Coronary artery (tissue), 2 donors: ENCODE measurements at regions not wholly inside any gene's neighbourhood (a gene's known extent, or its start where the extent isn't known, plus 50 kb on each side); places are given as distances from the start of the nearest gene placed in this dataset.

Source experiments
- DNase-seq: peaks from one replicate; pipeline ENCODE4 v3.0.0-alpha.2; 2017; ENCODE audit warnings: low spot score
- H3K27ac ChIP-seq, 2 donors: fragments of 200-600 bp; sonication (generic); one replicate each; pipeline ENCODE4 v1.5.1; 2016 to 2019
- H3K4me3 ChIP-seq: fragments of 200-600 bp; sonication (generic); 2 replicates; pipeline ENCODE4 v1.5.1; 2016; ENCODE audit warnings: mild to moderate bottlenecking, moderate library complexity
- TF ChIP-seq, protein P1 (sequence below): fragments of 200-600 bp; sonication (generic); IDR thresholded peaks from one replicate; pipeline ENCODE4 v1.5.1; 2019; ENCODE audit warnings: antibody characterized with exemption

DNA sequence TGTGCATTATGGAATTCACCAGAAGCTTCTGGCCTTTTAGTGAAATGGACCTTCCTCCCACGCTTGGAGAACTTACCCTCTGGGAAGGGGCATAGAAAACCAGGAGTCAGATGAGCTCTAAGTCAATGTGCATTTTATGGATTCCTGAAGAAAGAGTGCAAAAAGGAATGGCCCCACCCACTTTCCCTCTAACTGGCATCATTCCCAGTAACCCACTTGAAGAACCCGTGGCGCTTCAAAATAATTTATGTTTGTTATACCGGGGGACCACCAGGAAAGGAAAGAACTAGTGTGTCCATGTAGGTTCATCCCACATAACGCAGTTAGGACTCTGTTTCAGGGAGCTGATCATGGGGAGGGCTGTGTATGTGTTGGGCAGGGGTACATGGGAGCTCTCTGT is 1153.4 kb downstream of the TMEM121 start:
- DNase-seq = no peak
- H3K4me3 ChIP-seq = no peak overlapping the region
- TF ChIP-seq, protein P1, sequence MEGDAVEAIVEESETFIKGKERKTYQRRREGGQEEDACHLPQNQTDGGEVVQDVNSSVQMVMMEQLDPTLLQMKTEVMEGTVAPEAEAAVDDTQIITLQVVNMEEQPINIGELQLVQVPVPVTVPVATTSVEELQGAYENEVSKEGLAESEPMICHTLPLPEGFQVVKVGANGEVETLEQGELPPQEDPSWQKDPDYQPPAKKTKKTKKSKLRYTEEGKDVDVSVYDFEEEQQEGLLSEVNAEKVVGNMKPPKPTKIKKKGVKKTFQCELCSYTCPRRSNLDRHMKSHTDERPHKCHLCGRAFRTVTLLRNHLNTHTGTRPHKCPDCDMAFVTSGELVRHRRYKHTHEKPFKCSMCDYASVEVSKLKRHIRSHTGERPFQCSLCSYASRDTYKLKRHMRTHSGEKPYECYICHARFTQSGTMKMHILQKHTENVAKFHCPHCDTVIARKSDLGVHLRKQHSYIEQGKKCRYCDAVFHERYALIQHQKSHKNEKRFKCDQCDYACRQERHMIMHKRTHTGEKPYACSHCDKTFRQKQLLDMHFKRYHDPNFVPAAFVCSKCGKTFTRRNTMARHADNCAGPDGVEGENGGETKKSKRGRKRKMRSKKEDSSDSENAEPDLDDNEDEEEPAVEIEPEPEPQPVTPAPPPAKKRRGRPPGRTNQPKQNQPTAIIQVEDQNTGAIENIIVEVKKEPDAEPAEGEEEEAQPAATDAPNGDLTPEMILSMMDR = no peak
- no peak overlapping the region for H3K27ac ChIP-seq

DNA sequence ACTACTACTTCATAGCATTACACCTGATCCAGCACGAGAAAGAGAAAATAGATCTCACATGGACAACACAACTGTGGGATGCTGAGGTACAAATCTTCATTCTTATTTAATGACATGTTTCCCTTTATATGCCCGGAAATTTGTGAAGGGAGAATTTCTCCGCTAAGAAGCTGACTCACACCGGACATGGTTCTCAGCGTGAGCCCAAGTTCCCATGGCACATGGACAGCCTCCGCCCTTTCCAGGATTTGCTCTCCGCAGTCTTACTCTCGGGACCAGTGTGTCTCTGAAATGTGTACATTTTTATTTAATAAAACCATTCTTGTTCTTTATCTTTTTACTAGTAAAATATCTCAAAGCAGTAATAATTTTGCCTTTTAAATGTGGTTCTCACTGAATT is 1154.8 kb downstream of the TMEM121 start:
- Histone ChIP-seq H3K27ac (no peak overlapping the region), H3K4me3 (no peak overlapping the region)
- TF ChIP-seq, protein P1 = no peak
- no peak for DNase-seq

DNA sequence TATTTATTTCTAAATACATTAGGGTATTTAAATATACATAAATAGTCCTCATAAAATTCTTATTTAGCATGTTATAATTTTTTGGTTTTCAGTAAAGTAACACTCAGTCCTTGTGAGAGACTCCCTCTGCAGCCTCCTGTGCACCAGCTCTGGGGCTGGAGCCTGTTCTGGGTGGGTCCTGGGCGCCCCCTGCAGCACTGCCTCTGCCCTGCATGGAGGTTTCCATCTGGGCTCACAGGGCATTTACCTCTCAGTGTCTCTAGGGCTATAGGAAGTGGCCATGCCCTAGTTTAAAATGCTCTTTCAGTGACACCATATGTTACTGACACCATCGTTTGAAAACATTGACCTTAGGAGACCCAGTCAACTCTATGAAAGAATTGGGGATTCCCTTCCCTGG is 1155.2 kb downstream of the TMEM121 start:
- DNase-seq = no peak
- Histone ChIP-seq H3K27ac (no peak overlapping the region), H3K4me3 (no peak overlapping the region)
- TF ChIP-seq, protein P1 = no peak

DNA sequence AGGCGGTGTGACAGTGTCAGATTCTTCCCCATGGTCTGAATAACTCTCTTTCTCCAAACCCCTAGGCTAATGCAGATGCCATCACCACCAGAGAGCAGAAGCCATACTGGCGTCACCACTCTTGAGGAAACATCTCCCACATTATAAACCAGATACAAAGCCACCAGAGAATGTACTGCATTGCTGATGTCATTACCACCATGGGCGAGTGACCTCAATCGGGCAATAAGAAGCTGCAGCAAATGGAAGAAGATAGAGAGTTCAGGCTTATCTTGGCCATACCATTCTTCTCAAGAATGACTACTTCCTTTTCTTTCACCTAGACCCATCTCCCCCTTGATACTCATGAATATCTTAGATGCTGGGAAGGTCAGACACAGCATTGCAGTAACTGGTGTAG is 1157.2 kb downstream of the TMEM121 start:
- Histone ChIP-seq H3K4me3 (no peak overlapping the region), H3K27ac (no peak overlapping the region)

DNA sequence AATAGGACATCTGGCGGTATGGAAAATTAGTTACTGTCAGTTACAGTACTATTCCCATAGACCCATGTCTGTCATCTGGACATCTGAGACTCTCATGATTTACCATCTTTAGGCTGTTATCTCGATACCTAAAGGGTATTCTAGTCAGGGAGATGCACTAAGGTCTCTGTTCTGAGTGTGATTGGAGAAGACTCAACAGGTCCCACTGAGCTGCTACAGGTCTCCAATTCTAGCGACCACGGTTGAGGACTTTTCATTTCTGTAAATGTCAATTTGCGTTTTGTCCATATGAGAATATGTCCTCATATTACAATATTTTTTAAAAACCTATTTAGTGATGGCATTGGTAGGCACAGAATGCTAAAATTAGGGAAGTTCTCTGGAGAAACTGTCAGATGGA is 1160.2 kb downstream of the TMEM121 start:
- no peak for DNase-seq
- Histone ChIP-seq H3K4me3 (no peak overlapping the region), H3K27ac (no peak overlapping the region)
- TF ChIP-seq, protein P1 = no peak

More for the DNA sequence above, 1157.2 kb downstream of the TMEM121 start:
- DNase-seq = no peak
- TF ChIP-seq, protein P1 = no peak

DNA sequence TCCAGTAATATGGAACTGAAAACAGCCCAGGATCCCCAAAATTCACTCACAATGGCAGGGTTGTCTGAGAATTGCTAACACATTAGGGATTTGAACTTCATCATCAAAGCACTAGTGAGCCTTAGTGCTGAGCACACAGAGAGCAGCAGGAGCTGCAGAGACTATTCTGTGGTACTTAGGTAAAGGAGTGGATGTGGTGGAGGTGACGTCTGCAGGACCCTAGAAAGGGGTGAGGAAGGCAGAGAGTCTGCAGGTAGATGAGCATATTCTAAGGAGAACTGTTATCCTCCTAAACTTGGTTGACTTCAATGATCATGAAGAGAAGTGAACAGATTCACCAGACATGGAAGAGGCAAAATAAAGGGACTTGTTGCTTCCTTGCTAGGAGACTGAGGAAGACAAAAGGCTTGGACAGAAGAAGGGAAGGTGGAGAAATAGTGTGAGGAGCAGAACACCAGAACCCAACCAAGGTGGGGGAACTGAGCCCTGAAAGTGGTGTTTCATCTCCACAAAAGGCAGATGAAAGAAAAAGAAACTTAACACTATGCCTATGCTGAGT is 1164.0 kb downstream of the TMEM121 start:
- DNase-seq = no peak
- TF ChIP-seq, protein P1 = no peak
- no peak overlapping the region for H3K4me3 ChIP-seq
- no peak overlapping the region for H3K27ac ChIP-seq

DNA sequence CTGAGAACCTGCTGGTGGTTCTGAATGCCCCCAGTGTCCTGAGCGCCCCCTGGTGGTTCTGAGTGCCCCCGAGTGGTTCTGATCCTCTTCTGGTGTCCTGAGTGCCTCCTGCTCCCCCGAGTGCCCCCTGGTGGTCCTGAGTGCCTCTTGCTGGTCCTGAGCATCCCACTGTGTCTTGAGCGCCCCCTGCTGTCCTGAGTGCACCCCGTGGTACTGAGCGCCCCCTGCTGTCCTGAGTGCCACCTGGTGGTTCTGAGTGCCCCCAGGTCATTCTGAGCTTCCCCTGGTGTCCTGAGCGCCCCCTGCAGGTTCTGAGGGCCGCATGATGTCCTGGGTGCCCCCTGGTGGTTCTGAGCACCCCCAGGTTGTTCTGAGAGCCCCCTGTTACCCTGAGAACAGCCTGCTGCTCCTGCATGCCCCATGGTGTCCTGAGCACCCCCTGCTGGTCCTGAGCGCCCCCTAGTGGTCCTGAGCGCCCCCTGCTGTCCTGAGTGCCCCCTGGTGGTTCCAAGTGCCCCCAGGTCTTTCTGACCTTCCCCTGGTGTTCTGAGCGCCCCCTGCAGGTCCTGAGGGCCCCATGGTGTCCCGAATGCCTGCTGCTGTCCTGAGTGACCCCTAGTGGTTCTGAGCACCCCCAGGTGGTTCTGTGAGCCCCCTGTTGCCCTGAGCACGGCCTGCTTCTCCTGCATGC is 1165.4 kb downstream of the TMEM121 start:
- TF ChIP-seq, protein P1 = no peak
- no peak overlapping the region for H3K4me3 ChIP-seq
- no peak for DNase-seq
- H3K27ac ChIP-seq = no peak overlapping the region
